ENCODE measurements at regions not wholly inside any gene's neighbourhood (a gene's known extent, or its start where the extent isn't known, plus 50 kb on each side); places are given as distances from the start of the nearest gene placed in this dataset.

DNA sequence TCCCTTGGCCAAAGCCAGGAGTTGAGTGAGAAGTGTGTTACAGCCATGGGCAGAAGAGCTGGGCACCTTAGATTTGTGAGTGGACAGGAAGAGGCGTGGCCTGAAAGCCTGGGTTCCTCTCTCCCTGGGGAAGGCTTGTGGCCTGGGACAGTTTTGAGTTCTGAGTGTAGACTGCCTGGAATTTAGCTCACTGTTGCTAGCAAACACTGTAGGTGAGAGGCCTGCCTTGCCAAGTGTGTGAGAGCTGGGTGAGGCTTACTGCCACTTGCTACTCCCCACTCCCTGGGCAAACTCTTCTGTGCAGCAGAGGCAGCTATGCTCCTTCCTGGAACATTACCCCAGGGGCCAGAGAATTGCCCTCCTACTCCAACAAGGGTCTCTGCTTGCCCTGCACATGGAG lies 150.0 kb upstream of the GALNT5 start:
- H3K23ac ChIP-seq (ENCODE audit: low read length in 2 of 2): peak overlapping the region in 1 of 2 experiments; percentile 42
- H3K27me3 ChIP-seq (ENCODE audit: control insufficient read depth in 1 of 2, insufficient read depth in 1 of 2, low read length in 2 of 2): no peaks in the 10 kb centered on the region
- H3K79me1 ChIP-seq (replicated peaks; ENCODE audit: low read length, poor library complexity, severe bottlenecking): no peaks in the 10 kb centered on the region
- H3K4me1 ChIP-seq (ENCODE audit: control insufficient read depth, insufficient read depth, low read depth, low read length): peaks cover 4% of the 10 kb centered on the region
- H3K9ac ChIP-seq (ENCODE audit: low read length): no peak overlapping the region
- no peak overlapping the region for H4K91ac ChIP-seq (ENCODE audit: low read length)
- no peak overlapping the region for H2AFZ ChIP-seq (ENCODE audit: low read depth, low read length)
- no peak overlapping the region for H3K18ac ChIP-seq (ENCODE audit: low read depth in 1 of 2, low read length in 2 of 2)
- no peaks in the 10 kb centered on the region for H3K36me3 ChIP-seq (ENCODE audit: control insufficient read depth in 1 of 2, insufficient read depth in 2 of 2, low read depth in 1 of 2, low read length in 2 of 2)
- no peak overlapping the region for H2BK15ac ChIP-seq (ENCODE audit: low read depth, poor library complexity, severe bottlenecking)
- no peak overlapping the region for H3K4ac ChIP-seq (ENCODE audit: low read depth in 1 of 2, low read length in 2 of 2)
- H2BK12ac ChIP-seq (ENCODE audit: low read length in 2 of 2): no peak overlapping the region
- no peak overlapping the region for H3K14ac ChIP-seq (ENCODE audit: low read length in 2 of 2)
- peaks cover 23% of the 10 kb centered on the region for H3K9me3 ChIP-seq (ENCODE audit: control insufficient read depth, low read length)
- H3K27ac ChIP-seq (ENCODE audit: low read length, poor library complexity, severe bottlenecking): peak overlapping the region; percentile 88
- H2BK120ac ChIP-seq (ENCODE audit: low read depth, low read length): no peak overlapping the region
- H3K4me2 ChIP-seq (ENCODE audit: low read length, poor library complexity, severe bottlenecking): no peak overlapping the region
- no peak for DNase-seq
- H4K8ac ChIP-seq (ENCODE audit: low read length): no peak overlapping the region
- peak overlapping the region; percentile 78 for H2AK5ac ChIP-seq (ENCODE audit: low read length, severe bottlenecking)
- H3K4me3 ChIP-seq (ENCODE audit: insufficient read depth in 1 of 2, low read depth in 1 of 2, low read length in 2 of 2): peak overlapping the region in 1 of 2 experiments; percentile 3
- peak overlapping the region; percentile 54 for H2BK5ac ChIP-seq (ENCODE audit: low read depth, low read length, poor library complexity, severe bottlenecking)
- 38% methylated on average over 1 of the region's 1 CpG for WGBS

DNA sequence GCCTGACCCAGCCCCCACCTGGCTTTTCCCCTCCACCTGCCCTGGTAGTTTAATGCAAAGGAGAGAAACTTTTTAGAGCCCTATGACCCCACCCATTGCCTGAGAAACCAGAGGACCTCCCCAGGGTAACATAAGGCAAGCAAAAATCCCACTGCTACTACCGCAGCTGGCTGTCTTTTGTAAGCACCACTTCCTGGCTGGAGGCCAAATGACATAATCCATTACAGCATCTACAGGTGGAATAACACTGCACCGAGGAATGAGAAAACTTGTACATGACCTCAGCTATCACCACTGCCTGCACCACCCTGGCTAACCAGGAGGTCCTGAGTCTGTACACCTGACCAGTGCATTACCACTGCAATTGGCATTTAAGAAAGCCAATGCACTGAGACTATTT lies 149.6 kb upstream of the GALNT5 start:
- H3K27me3 ChIP-seq (ENCODE audit: control insufficient read depth in 1 of 2, insufficient read depth in 1 of 2, low read length in 2 of 2): no peaks in the 10 kb centered on the region
- peak overlapping the region in 1 of 2 experiments; percentile 3 for H3K4me3 ChIP-seq (ENCODE audit: insufficient read depth in 1 of 2, low read depth in 1 of 2, low read length in 2 of 2)
- WGBS: 65% methylated on average over 2 of the region's 2 CpGs

DNA sequence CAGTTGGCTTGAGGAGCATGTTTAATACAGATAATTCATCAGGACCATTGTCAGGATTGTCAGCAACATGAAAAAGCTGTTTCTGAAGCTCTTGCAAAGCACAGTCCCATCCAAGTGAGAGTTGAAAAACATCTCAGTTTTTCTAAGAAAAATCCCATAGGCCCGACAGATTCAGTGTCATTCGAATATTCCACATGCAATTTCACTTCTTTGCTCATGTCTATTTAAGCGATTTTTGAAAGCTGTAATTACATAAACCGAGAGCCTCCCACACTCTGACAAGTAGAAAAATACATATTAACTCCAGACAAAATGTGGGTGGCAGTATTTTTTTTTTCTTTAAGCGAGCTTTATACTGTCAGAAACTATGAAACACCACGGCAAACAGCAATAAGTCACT lies 134.7 kb upstream of the GALNT5 start:
- 94% methylated on average over 2 of the region's 6 CpGs for WGBS
- no peak overlapping the region for H2BK5ac ChIP-seq (ENCODE audit: low read depth, low read length, poor library complexity, severe bottlenecking)
- H3K9me3 ChIP-seq (ENCODE audit: control insufficient read depth, low read length): no peaks in the 10 kb centered on the region
- H4K8ac ChIP-seq (ENCODE audit: low read length): no peak overlapping the region
- no peak overlapping the region for H2AK5ac ChIP-seq (ENCODE audit: low read length, severe bottlenecking)
- H3K23ac ChIP-seq (ENCODE audit: low read length in 2 of 2): no peak overlapping the region
- H3K36me3 ChIP-seq (ENCODE audit: control insufficient read depth in 1 of 2, insufficient read depth in 2 of 2, low read depth in 1 of 2, low read length in 2 of 2): no peaks in the 10 kb centered on the region
- H3K27me3 ChIP-seq (ENCODE audit: control insufficient read depth in 1 of 2, insufficient read depth in 1 of 2, low read length in 2 of 2): no peaks in the 10 kb centered on the region
- H3K4me1 ChIP-seq (ENCODE audit: control insufficient read depth, insufficient read depth, low read depth, low read length): peaks cover 3% of the 10 kb centered on the region
- no peaks in the 10 kb centered on the region for H3K79me1 ChIP-seq (replicated peaks; ENCODE audit: low read length, poor library complexity, severe bottlenecking)
- no peak overlapping the region for H4K91ac ChIP-seq (ENCODE audit: low read length)
- no peak overlapping the region for H3K18ac ChIP-seq (ENCODE audit: low read depth in 1 of 2, low read length in 2 of 2)
- no peak overlapping the region for H2BK120ac ChIP-seq (ENCODE audit: low read depth, low read length)
- no peak for DNase-seq
- peak overlapping the region; percentile 43 for H3K9ac ChIP-seq (ENCODE audit: low read length)
- H2BK12ac ChIP-seq (ENCODE audit: low read length in 2 of 2): no peak overlapping the region
- H3K4me2 ChIP-seq (ENCODE audit: low read length, poor library complexity, severe bottlenecking): no peak overlapping the region
- no peak overlapping the region for H2BK15ac ChIP-seq (ENCODE audit: low read depth, poor library complexity, severe bottlenecking)
- no peak overlapping the region for H3K4me3 ChIP-seq (ENCODE audit: insufficient read depth in 1 of 2, low read depth in 1 of 2, low read length in 2 of 2)
- H3K4ac ChIP-seq (ENCODE audit: low read depth in 1 of 2, low read length in 2 of 2): no peak overlapping the region
- H2AFZ ChIP-seq (ENCODE audit: low read depth, low read length): no peak overlapping the region
- H3K27ac ChIP-seq (ENCODE audit: low read length, poor library complexity, severe bottlenecking): no peak overlapping the region
- no peak overlapping the region for H3K14ac ChIP-seq (ENCODE audit: low read length in 2 of 2)

More for the DNA sequence above, 149.6 kb upstream of the GALNT5 start:
- Histone ChIP-seq H2AFZ (ENCODE audit: low read depth, low read length) (no peak overlapping the region), H2AK5ac (ENCODE audit: low read length, severe bottlenecking) (peak overlapping the region; percentile 78), H3K4ac (ENCODE audit: low read depth in 1 of 2, low read length in 2 of 2) (no peak overlapping the region), H3K4me2 (ENCODE audit: low read length, poor library complexity, severe bottlenecking) (no peak overlapping the region), H3K18ac (ENCODE audit: low read depth in 1 of 2, low read length in 2 of 2) (no peak overlapping the region), H3K9me3 (ENCODE audit: control insufficient read depth, low read length) (peaks cover 23% of the 10 kb centered on the region), H2BK15ac (ENCODE audit: low read depth, poor library complexity, severe bottlenecking) (no peak overlapping the region), H3K14ac (ENCODE audit: low read length in 2 of 2) (no peak overlapping the region), H4K91ac (ENCODE audit: low read length) (no peak overlapping the region), H3K9ac (ENCODE audit: low read length) (no peak overlapping the region), H3K27ac (ENCODE audit: low read length, poor library complexity, severe bottlenecking) (peak overlapping the region; percentile 88), H4K8ac (ENCODE audit: low read length) (no peak overlapping the region), H3K23ac (ENCODE audit: low read length in 2 of 2) (no peak overlapping the region), H3K36me3 (ENCODE audit: control insufficient read depth in 1 of 2, insufficient read depth in 2 of 2, low read depth in 1 of 2, low read length in 2 of 2) (no peaks in the 10 kb centered on the region), H3K4me1 (ENCODE audit: control insufficient read depth, insufficient read depth, low read depth, low read length) (peaks cover 4% of the 10 kb centered on the region), H2BK120ac (ENCODE audit: low read depth, low read length) (no peak overlapping the region), H2BK5ac (ENCODE audit: low read depth, low read length, poor library complexity, severe bottlenecking) (peak overlapping the region; percentile 54), H2BK12ac (ENCODE audit: low read length in 2 of 2) (no peak overlapping the region), H3K79me1 (replicated peaks; ENCODE audit: low read length, poor library complexity, severe bottlenecking) (no peaks in the 10 kb centered on the region)
- DNase-seq: peak; percentile 3

DNA sequence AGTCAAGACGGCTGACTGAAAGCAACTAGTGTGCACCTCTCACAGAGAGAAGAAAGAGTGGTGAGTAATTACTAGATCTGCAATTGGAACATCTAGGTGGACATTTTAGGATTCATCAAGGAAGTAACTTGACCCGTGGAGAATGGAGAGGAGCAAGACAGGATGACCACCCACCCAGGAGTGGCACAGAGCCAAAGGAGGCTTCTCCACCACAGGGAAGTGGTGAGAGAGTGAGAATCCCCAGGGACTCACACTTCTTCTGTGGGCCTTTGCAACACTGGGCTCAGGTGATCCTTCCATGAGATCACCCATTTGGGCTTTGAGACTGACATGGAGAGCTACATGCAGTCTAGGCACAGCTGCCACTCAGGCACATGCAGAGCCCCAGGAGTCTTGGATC lies 132.8 kb upstream of the GALNT5 start:
- no peak overlapping the region for H4K91ac ChIP-seq (ENCODE audit: low read length)

More for the DNA sequence above, 132.8 kb upstream of the GALNT5 start:
- Histone ChIP-seq H3K27me3 (ENCODE audit: control insufficient read depth in 1 of 2, insufficient read depth in 1 of 2, low read length in 2 of 2) (no peaks in the 10 kb centered on the region), H3K27ac (ENCODE audit: low read length, poor library complexity, severe bottlenecking) (no peak overlapping the region), H2BK12ac (ENCODE audit: low read length in 2 of 2) (no peak overlapping the region), H3K23ac (ENCODE audit: low read length in 2 of 2) (no peak overlapping the region), H2BK120ac (ENCODE audit: low read depth, low read length) (no peak overlapping the region), H3K79me1 (replicated peaks; ENCODE audit: low read length, poor library complexity, severe bottlenecking) (no peaks in the 10 kb centered on the region), H3K4ac (ENCODE audit: low read depth in 1 of 2, low read length in 2 of 2) (no peak overlapping the region), H3K36me3 (ENCODE audit: control insufficient read depth in 1 of 2, insufficient read depth in 2 of 2, low read depth in 1 of 2, low read length in 2 of 2) (no peaks in the 10 kb centered on the region), H3K4me2 (ENCODE audit: low read length, poor library complexity, severe bottlenecking) (no peak overlapping the region), H3K4me3 (ENCODE audit: insufficient read depth in 1 of 2, low read depth in 1 of 2, low read length in 2 of 2) (no peak overlapping the region), H3K9me3 (ENCODE audit: control insufficient read depth, low read length) (no peaks in the 10 kb centered on the region), H3K9ac (ENCODE audit: low read length) (no peak overlapping the region), H2BK15ac (ENCODE audit: low read depth, poor library complexity, severe bottlenecking) (no peak overlapping the region), H2AK5ac (ENCODE audit: low read length, severe bottlenecking) (no peak overlapping the region), H2AFZ (ENCODE audit: low read depth, low read length) (no peak overlapping the region), H4K8ac (ENCODE audit: low read length) (no peak overlapping the region), H2BK5ac (ENCODE audit: low read depth, low read length, poor library complexity, severe bottlenecking) (no peak overlapping the region), H3K4me1 (ENCODE audit: control insufficient read depth, insufficient read depth, low read depth, low read length) (peaks cover 3% of the 10 kb centered on the region), H3K14ac (ENCODE audit: low read length in 2 of 2) (no peak overlapping the region), H3K18ac (ENCODE audit: low read depth in 1 of 2, low read length in 2 of 2) (no peak overlapping the region)
- DNase-seq: no peak
- 42% methylated on average over 2 of the region's 2 CpGs for WGBS
